ENCODE measurements at regions not wholly inside any gene's neighbourhood (a gene's known extent, or its start where the extent isn't known, plus 50 kb on each side); places are given as distances from the start of the nearest gene placed in this dataset.
"Not testable (repeated sequence)": the region's sequence is repeated elsewhere in the genome, so short reads cannot be mapped to it uniquely, and the experiment has no call there.

- DNase-seq, result no peak
Observed at GRCh38 chr11:126149759-126150625, 61.5 kb downstream of the RPUSD4 start.

- DNase-seq, result no peak
Observed at GRCh38 chr11:126148317-126148716, 63.1 kb downstream of the RPUSD4 start.

GRCh38 chr11:126147208-126148111 is 64.0 kb downstream of the RPUSD4 start:
- no peak for DNase-seq

- DNase-seq, result no peak
Observed at GRCh38 chr11:126146454-126147192, 64.8 kb downstream of the RPUSD4 start.

- DNase-seq, result no peak
Observed at GRCh38 chr11:126145954-126146353, 65.5 kb downstream of the RPUSD4 start.

- not testable (repeated sequence) for DNase-seq
Observed at GRCh38 chr11:126143491-126143890, 68.0 kb downstream of the RPUSD4 start.

- DNase-seq, result peak; percentile 89
Observed at GRCh38 chr11:126140926-126141280, 70.5 kb downstream of the RPUSD4 start.

- DNase-seq, result no peak
Observed at GRCh38 chr11:126140201-126140925, 71.1 kb downstream of the RPUSD4 start.

GRCh38 chr11:126139111-126140091 is 72.0 kb downstream of the RPUSD4 start:
- DNase-seq, result peak; percentile 79

GRCh38 chr11:126138636-126139035 is 72.8 kb downstream of the RPUSD4 start:
- no peak for DNase-seq

- DNase-seq, result peak; percentile 51
Observed at GRCh38 chr11:126137136-126137535, 74.3 kb downstream of the RPUSD4 start.

- DNase-seq, result peak; percentile 86
Observed at GRCh38 chr11:126136507-126136906, 73.8 kb upstream of the CDON start.

GRCh38 chr11:126135235-126136176 is 72.8 kb upstream of the CDON start:
- no peak for DNase-seq

GRCh38 chr11:126134461-126135155 is 71.9 kb upstream of the CDON start:
- DNase-seq, result no peak

GRCh38 chr11:126133901-126134300 is 71.2 kb upstream of the CDON start:
- DNase-seq, result no peak

- DNase-seq, result no peak
Observed at GRCh38 chr11:126132319-126132718, 69.7 kb upstream of the CDON start.

- not testable (repeated sequence) for DNase-seq
Observed at GRCh38 chr11:126130781-126131180, 68.1 kb upstream of the CDON start.

GRCh38 chr11:126129727-126130671 is 67.3 kb upstream of the CDON start:
- DNase-seq, result no peak
